T47D (cell line): ENCODE measurements at regions not wholly inside any gene's neighbourhood (a gene's known extent, or its start where the extent isn't known, plus 50 kb on each side); places are given as distances from the start of the nearest gene placed in this dataset.

Experiments
- DNase-seq, 2 experiments: peaks; one replicate each; pipeline versions ENCODE4 v3.0.0 to v3.0.0-alpha.2; 2011 to 2012; ENCODE audit warnings: low read depth in 1 of 2, low spot score in 1 of 2
- JUND ChIP-seq: IDR thresholded peaks from 2 replicates; pipeline ENCODE4 v1.6.1; 2012; ENCODE audit warnings: low read depth
- in situ Hi-C: cut with HindIII; loops from 2 replicates; pipeline ENCODE4 v1.10.0; 2016; ENCODE audit warnings: low sequenced_read_pairs, low pct_unique_long_range_greater_than_20kb

- in situ Hi-C loops, result no loop called here
- no peak for DNase-seq
- TF ChIP-seq JUND, result no peak
These were observed 101.1 kb upstream of the RPL34 start for GRCh38 chr4:108519208-108519833.

- in situ Hi-C loops, result no loop called here
- DNase-seq, result peak; percentile 2 to 61
- no peak for TF ChIP-seq JUND
These were observed 107.5 kb upstream of the RPL34 start for GRCh38 chr4:108512615-108513505.

DNA sequence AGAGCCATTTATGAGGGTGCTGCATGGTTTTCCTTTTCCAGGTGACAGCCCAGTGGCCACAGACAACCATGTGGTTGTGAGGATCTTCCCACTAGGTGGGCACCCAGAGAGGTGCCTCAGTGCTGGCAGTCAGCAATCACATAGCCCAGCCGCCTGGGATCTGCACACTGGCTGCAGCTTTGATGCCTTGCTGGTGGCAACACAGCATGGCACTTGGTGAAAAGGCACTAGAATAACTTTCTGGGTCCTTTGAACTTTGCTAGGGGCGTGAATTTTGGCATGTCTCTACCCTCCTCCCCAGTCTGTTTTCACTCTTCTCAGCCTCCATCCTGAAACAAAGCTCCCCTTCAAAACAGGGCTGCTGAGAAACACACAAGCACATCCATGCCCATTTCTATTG is 108.8 kb upstream of the RPL34 start:
- DNase-seq, result no peak
- in situ Hi-C loops, result no loop called here
- TF ChIP-seq JUND, result no peak

GRCh38 chr4:108502356-108502755 is 118.0 kb upstream of the RPL34 start:
- DNase-seq, result peak in 1 of 2 experiments; percentile 36
- TF ChIP-seq JUND, result no peak
- in situ Hi-C loops, result no loop called here

- no peak for TF ChIP-seq JUND
These were observed 121.5 kb upstream of the RPL34 start for GRCh38 chr4:108498925-108499324.

DNA sequence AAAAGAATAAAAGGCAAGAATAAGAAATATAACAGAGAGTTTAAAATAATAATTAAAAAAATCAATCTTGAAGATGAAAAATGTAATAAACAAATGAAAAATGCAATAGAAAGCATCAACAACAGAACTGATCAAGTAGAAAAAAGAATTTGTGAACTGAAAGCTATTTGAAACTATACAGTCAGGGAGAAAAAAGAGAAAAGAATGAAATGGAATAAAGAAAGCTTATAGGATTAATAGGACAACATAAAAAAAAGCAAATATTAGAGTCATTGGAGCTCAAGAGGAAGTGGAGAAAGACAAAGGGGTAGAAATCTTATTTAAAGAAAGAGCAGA is 126.8 kb upstream of the RPL34 start:
- no peak for TF ChIP-seq JUND
- in situ Hi-C loops, result no loop called here
- no peak for DNase-seq

More at GRCh38 chr4:108498925-108499324, 121.5 kb upstream of the RPL34 start:
- in situ Hi-C loops, result no loop called here
- DNase-seq, result no peak

DNA sequence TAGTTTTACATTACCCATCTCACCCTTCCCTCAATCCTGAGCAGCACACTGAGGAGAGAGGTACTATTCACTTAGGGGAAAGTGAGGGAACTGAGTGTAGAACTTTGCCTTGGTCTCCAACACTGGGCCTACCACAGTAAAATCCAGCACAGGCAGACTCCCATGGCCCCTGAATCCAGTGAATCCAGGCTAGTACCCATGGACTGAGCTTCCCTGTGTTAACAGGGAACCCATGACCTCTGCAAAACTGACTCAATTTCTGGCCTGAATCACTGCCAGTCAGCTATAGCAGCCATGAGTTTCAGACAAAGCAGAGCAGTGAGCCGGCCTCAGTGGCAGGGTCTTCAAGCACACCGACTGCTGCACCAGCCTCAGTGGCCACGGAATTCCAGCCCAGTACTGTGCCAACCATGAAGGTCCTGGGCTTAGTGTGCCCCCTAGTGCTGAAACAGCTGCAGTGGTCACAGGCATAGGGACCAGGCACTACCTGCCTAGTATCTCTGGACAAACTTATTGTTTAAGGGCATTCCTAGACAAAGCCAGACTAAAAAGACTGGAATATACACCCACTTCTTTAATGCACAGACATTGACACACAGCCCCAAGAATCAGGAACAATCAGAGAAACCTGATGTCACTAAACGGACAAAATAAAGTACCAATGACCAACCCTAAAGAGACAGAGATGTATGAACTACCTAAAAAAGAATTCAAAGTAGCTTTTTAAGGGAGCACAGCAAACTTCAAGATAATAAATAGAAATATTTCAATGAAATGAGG is 127.4 kb upstream of the RPL34 start:
- no peak for TF ChIP-seq JUND
- peak in 1 of 2 experiments; percentile 64 for DNase-seq

GRCh38 chr4:108488865-108489264 is 131.5 kb upstream of the RPL34 start:
- no peak for TF ChIP-seq JUND
- in situ Hi-C loops, result no loop called here
- DNase-seq, result no peak

More for the DNA sequence above, 127.4 kb upstream of the RPL34 start:
- in situ Hi-C loops, result no loop called here

DNA sequence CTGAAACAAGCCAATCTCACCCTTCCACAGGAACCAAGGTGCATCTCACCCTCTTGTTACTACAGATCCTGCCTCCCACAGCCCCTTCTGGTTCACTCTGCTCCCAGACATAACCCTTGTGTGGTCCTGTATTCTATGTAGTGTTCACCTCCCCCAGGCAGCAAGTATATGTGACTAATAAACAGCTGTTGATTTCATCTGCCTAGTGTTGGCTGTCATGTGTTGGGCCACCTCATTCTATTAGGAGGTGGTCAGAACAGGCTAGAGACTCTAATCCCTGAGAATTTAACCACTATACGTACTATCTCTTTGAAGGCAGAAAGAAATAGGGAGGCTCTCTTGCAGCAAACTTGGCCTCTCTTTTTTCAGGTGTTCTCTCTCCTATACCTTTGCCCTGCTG is 134.3 kb upstream of the RPL34 start:
- in situ Hi-C loops, result no loop called here
- no peak for TF ChIP-seq JUND
- DNase-seq, result no peak

- DNase-seq, result no peak
- in situ Hi-C loops, result no loop called here
- TF ChIP-seq JUND, result no peak
These were observed 136.2 kb upstream of the RPL34 start for GRCh38 chr4:108484187-108484586.

- DNase-seq, result no peak
- TF ChIP-seq JUND, result no peak
- in situ Hi-C loops, result no loop called here
These were observed 136.7 kb upstream of the RPL34 start for GRCh38 chr4:108483650-108484049.

- no peak for DNase-seq
- TF ChIP-seq JUND, result no peak
- in situ Hi-C loops, result no loop called here
These were observed 137.3 kb upstream of the RPL34 start for GRCh38 chr4:108483079-108483478.

GRCh38 chr4:108480881-108481280 is 139.5 kb upstream of the RPL34 start:
- peak in 1 of 2 experiments; percentile 52 for DNase-seq
- in situ Hi-C loops, result no loop called here
- TF ChIP-seq JUND, result 0 out of 2 replicates have a peak, but pooled peaks have one; percentile 39
